Motor neuron (in vitro differentiated cells): ENCODE measurements at regions not wholly inside any gene's neighbourhood (a gene's known extent, or its start where the extent isn't known, plus 50 kb on each side); places are given as distances from the start of the nearest gene placed in this dataset.
A peak's percentile ranks its signal among the peaks of the same experiment; 100 is the strongest.

Experiments used
- ATAC-seq, 8 experiments: fragments of 200-7000 bp; cut with Tn5 transposase; replicated peaks in 6 of 8; 2 replicates each; pipeline ENCODE4 v1.8.0; 2021; ENCODE audit warnings: mild to moderate bottlenecking in 8 of 8, moderate library complexity in 8 of 8
- H3K27ac ChIP-seq, 2 donors: fragments of 250-450 bp; sonication (Bioruptor Pico); 2 replicates each; pipeline ENCODE4 v1.9.0; 2021; ENCODE audit warnings: antibody characterized with exemption in 2 of 2, mild to moderate bottlenecking in 2 of 2, moderate library complexity in 1 of 2
- H3K4me1 ChIP-seq, 2 donors: fragments of 250-450 bp; sonication (Bioruptor Pico); replicated peaks in 1 of 2; 2 replicates each; pipeline ENCODE4 v1.6.1; 2021; ENCODE audit warnings: antibody characterized with exemption in 2 of 2, mild to moderate bottlenecking in 2 of 2, moderate library complexity in 1 of 2
- H3K4me3 ChIP-seq, 5 donors: fragments of 250-450 bp; sonication (Bioruptor Pico); 2 replicates each; pipeline ENCODE4 v1.9.0; 2021; ENCODE audit warnings: antibody characterized with exemption in 5 of 5, mild to moderate bottlenecking in 5 of 5, moderate library complexity in 4 of 5
- WGBS, 10 experiments: fragments of 450-650 bp; shearing (Covaris generic); methylation state at CpG; one replicate each; pipeline ENCODE4 v1.0.0; 2022; 5-methylcytosine and 5-hydroxymethylcytosine counted together
- in situ Hi-C, 9 experiments: fragments of 400-800 bp; cut with MboI; loops; one replicate each; pipeline ENCODE4 v1.15.0; 2021; ENCODE audit warnings: low sequenced_read_pairs in 9 of 9, low pct_unique_long_range_greater_than_20kb in 2 of 9; ENCODE audit not compliant: unreplicated experiment in 9 of 9

- ATAC-seq = no peak
- Histone ChIP-seq H3K4me1 (peaks cover 0 to 2% of the 10 kb centered on the region in 2 donors), H3K27ac (no peak overlapping the region), H3K4me3 (no peak overlapping the region)
- WGBS, 10 experiments = 80 to 100% (median 91%) methylated on average over 1 to 6 of the region's 8 CpGs
- in situ Hi-C loops = no loop called here
Observed at GRCh38 chr6:139536751-139537617, 162.5 kb upstream of the CITED2 start.

- peaks cover 11 to 16% of the 10 kb centered on the region in 2 donors for H3K4me1 ChIP-seq
- in situ Hi-C loops = no loop called here
- no peak for ATAC-seq
- WGBS, 10 experiments = 13 to 91% (median 71%) methylated on average over 1 to 5 of the region's 5 CpGs; no CpG with 5 or more reads in 1 of the 10 experiments
- no peak overlapping the region for H3K4me3 ChIP-seq
- H3K27ac ChIP-seq = no peak overlapping the region
Observed at GRCh38 chr6:139534472-139535115, 160.1 kb upstream of the CITED2 start.

- no peak overlapping the region for H3K27ac ChIP-seq
- H3K4me3 ChIP-seq = no peak overlapping the region
- peak in 3 of 8 experiments; percentile 36 to 89 (median 46) for ATAC-seq
- WGBS, 10 experiments = 25 to 92% (median 67%) methylated on average over 1 to 11 of the region's 11 CpGs
- peaks cover 11 to 16% of the 10 kb centered on the region in 2 donors for H3K4me1 ChIP-seq
- in situ Hi-C loops = no loop called here
Observed at GRCh38 chr6:139533573-139534471, 159.4 kb upstream of the CITED2 start.

- in situ Hi-C loops = no loop called here
- Histone ChIP-seq H3K4me1 (peaks cover 11 to 16% of the 10 kb centered on the region in 2 donors), H3K27ac (no peak overlapping the region), H3K4me3 (no peak overlapping the region)
- ATAC-seq = no peak
- WGBS, 10 experiments = 50 to 100% (median 89%) methylated on average over 2 to 4 of the region's 4 CpGs; no CpG with 5 or more reads in 1 of the 10 experiments
Observed at GRCh38 chr6:139533171-139533570, 158.7 kb upstream of the CITED2 start.

GRCh38 chr6:139531148-139532115 is 157.0 kb upstream of the CITED2 start:
- in situ Hi-C loops = no loop called here
- WGBS, 10 experiments = 20 to 91% (median 69%) methylated on average over 3 to 8 of the region's 8 CpGs
- H3K27ac ChIP-seq = no peak overlapping the region
- H3K4me3 ChIP-seq = no peak overlapping the region
- peaks cover 11 to 16% of the 10 kb centered on the region in 2 donors for H3K4me1 ChIP-seq
- ATAC-seq = peak; percentile 45 to 99 (median 94)

GRCh38 chr6:139530561-139530960 is 156.1 kb upstream of the CITED2 start:
- 6 to 100% (median 88%) methylated on average over 1 to 7 of the region's 7 CpGs for WGBS, 10 experiments
- Histone ChIP-seq H3K4me3 (no peak overlapping the region), H3K4me1 (peaks cover 11 to 19% of the 10 kb centered on the region in 2 donors), H3K27ac (no peak overlapping the region)
- in situ Hi-C loops = no loop called here
- ATAC-seq = peak in 3 of 8 experiments; percentile 19 to 24 (median 22)

- in situ Hi-C loops = no loop called here
- WGBS, 10 experiments = 33 to 100% (median 91%) methylated on average over 1 of the region's 1 CpG; no CpG with 5 or more reads in 5 of the 10 experiments
- peaks cover 11 to 26% of the 10 kb centered on the region in 2 donors for H3K4me1 ChIP-seq
- no peak overlapping the region for H3K4me3 ChIP-seq
- no peak for ATAC-seq
- no peak overlapping the region for H3K27ac ChIP-seq
Observed at GRCh38 chr6:139529420-139529819, 155.0 kb upstream of the CITED2 start.

GRCh38 chr6:139528471-139528870 is 154.0 kb upstream of the CITED2 start:
- peaks cover 11 to 24% of the 10 kb centered on the region in 2 donors for H3K4me1 ChIP-seq
- ATAC-seq = no peak
- in situ Hi-C loops = no loop called here
- no peak overlapping the region for H3K4me3 ChIP-seq
- no peak overlapping the region for H3K27ac ChIP-seq
- 40 to 100% (median 84%) methylated on average over 1 to 2 of the region's 2 CpGs; no CpG with 5 or more reads in 2 of the 10 experiments for WGBS, 10 experiments

GRCh38 chr6:139525415-139525814 is 151.0 kb upstream of the CITED2 start:
- no peak overlapping the region for H3K27ac ChIP-seq
- 14 to 100% (median 84%) methylated on average over 1 to 2 of the region's 2 CpGs; no CpG with 5 or more reads in 1 of the 10 experiments for WGBS, 10 experiments
- H3K4me3 ChIP-seq = no peak overlapping the region
- H3K4me1 ChIP-seq = peaks cover 0 to 9% of the 10 kb centered on the region in 2 donors
- in situ Hi-C loops = no loop called here
- ATAC-seq = peak in 4 of 8 experiments; percentile 28 to 52 (median 38)

- H3K4me1 ChIP-seq = peaks cover 0 to 9% of the 10 kb centered on the region in 2 donors
- in situ Hi-C loops = no loop called here
- ATAC-seq = no peak
- no peak overlapping the region for H3K27ac ChIP-seq
- no peak overlapping the region for H3K4me3 ChIP-seq
- WGBS, 10 experiments = 43 to 100% (median 100%) methylated on average over 1 to 2 of the region's 2 CpGs; no CpG with 5 or more reads in 3 of the 10 experiments
Observed at GRCh38 chr6:139523986-139524385, 149.5 kb upstream of the CITED2 start.

DNA sequence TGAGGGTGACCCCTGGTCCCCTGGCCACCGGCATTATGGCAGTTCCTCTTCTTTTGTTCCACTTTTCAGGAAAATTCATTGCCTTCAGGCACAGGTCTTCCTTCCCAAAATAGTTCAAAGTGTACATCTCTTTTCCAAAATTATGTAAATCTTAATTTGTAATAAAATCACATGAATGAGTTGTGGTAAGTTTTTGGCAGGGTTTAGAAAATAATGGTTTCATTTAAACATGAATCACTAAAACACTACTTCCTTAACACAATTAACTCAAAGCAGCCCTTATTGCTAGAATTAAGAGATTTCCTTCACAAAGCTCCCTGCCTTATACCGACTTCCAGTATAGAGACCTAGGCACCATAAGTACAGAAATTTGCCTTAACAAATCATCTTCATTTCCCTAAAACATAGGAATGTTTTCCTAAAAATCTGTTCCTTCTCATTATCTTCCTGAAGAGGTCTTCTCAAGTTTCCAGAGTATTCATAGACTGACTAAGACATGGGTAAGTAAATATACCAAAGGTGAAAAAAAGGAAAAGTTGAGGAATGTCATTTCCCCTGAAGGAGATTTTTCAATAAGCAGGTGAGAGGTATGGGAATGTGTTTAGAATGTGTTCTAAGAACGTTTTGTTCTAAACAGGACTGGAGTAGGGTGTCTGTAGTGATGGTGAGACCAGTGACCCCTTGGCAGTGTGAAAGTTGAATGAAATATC is 148.2 kb upstream of the CITED2 start:
- Histone ChIP-seq H3K27ac (no peak overlapping the region), H3K4me3 (no peak overlapping the region), H3K4me1 (peaks cover 0 to 9% of the 10 kb centered on the region in 2 donors)
- in situ Hi-C loops = no loop called here
- no peak for ATAC-seq
- WGBS, 10 experiments = 13 to 100% (median 86%) methylated on average over 1 to 3 of the region's 3 CpGs
